ENCODE measurements at regions not wholly inside any gene's neighbourhood (a gene's known extent, or its start where the extent isn't known, plus 50 kb on each side); places are given as distances from the start of the nearest gene placed in this dataset.

DNA sequence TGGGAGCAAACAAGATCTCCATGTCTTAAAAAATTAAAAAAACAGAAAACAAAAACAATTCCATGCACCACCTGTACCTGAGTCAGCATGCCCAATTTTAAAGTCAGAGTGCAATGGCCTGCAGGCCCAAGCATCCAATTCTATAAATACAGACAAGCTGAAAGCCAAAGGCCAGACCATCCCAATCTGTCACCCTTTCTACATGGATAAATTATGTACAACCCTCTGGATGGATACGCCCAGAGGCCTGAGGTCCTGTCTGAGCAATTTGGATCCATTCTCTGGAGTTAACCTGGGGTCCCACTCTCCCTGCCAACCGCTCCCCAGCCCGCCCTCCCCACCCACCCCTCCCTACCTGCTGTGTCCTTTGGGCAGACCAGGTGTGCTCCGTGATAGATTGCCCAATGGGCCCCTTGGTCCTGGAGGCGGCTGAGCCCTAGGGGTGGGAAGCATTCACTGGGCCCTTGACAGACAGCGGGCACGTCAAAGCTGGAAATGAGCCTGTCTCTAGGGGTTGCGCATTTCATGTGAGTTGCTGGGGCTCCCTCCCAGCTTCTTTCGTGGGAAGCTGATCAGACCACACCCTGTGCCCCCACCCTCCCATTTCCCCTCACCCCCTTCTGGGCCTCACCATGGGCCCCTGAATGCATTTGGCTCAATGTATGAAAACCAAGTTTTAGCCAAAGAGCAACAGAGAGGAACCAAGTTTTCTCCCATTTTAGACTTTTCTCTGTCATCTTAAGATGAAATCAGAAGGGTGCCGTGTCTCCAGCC, 171.3 kb downstream of the BCL11B start:
- TF ChIP-seq, protein P1, sequence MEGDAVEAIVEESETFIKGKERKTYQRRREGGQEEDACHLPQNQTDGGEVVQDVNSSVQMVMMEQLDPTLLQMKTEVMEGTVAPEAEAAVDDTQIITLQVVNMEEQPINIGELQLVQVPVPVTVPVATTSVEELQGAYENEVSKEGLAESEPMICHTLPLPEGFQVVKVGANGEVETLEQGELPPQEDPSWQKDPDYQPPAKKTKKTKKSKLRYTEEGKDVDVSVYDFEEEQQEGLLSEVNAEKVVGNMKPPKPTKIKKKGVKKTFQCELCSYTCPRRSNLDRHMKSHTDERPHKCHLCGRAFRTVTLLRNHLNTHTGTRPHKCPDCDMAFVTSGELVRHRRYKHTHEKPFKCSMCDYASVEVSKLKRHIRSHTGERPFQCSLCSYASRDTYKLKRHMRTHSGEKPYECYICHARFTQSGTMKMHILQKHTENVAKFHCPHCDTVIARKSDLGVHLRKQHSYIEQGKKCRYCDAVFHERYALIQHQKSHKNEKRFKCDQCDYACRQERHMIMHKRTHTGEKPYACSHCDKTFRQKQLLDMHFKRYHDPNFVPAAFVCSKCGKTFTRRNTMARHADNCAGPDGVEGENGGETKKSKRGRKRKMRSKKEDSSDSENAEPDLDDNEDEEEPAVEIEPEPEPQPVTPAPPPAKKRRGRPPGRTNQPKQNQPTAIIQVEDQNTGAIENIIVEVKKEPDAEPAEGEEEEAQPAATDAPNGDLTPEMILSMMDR (IDR thresholded peaks at IDR 0.05; ENCODE audit: insufficient read depth, low read length, missing control alignments) = no peak
- ChIA-PET POLR2A (no interaction called here), CTCF (no interaction called here)
- no peak overlapping the region for H3K4me3 ChIP-seq (ENCODE audit: low read depth, low read length)
- DNase-seq (ENCODE audit: low read depth, low spot score) = no peak

DNA sequence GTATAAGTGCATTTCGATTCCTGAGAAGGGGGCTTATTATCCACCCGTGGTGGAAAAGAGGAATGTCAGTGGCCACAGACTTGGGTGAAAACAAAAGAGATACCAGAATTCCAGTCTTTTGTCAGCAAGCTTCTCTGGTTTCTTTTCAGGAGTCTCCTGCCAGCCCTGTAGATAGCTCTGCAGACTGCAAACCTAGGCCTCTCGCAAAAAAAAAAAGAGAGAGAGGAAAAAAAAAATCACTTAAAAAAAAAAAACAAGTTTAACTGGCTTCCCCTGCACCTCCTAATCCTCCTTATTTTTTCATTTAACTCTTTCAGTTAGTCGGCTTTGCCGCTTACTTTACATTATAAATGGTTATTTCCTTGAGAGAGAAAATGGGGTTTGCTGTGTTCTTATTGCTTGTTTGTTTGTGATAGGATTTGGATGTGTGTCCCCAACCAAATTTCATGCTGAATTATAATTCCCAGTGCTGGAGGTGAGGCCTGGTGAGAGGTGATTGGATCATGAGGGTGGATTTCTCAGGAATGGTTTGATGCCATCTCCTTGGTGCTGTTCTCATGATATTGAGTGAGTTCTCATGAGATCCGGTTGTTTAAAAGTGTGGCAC, 170.0 kb downstream of the BCL11B start:
- DNase-seq (ENCODE audit: low read depth, low spot score) = no peak
- TF ChIP-seq, protein P1 (IDR thresholded peaks at IDR 0.05; ENCODE audit: insufficient read depth, low read length, missing control alignments) = no peak
- POLR2A ChIA-PET = no interaction called here
- no peak overlapping the region for H3K4me3 ChIP-seq (ENCODE audit: low read depth, low read length)
- CTCF ChIA-PET = no interaction called here

DNA sequence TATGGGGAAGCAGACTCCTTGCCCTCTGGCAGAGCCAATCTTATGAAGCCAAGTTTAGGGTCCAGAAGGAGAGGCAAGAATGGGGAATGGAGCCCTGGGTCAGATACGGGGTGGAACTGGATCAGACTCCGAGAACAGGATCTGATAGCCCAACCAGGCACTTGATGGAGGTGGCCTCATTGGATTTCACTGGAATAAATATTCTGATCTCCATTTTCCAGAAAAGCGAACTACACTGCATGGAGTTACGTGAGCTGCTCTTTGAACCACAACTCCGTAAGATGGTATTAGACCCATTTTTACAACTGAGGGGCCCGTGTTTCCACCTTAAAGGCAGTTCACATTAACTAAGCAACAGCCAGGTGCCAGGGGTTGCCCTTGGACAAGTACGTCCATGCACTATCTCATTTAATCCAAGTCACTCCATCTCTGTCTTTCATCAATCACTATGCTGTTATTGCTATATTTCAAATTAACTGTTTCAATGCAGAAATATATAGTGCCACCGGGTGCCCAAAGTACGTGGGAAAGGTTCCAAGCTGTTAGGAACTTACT, 155.2 kb downstream of the BCL11B start:
- CTCF ChIA-PET = no interaction called here
- no peak for DNase-seq (ENCODE audit: low read depth, low spot score)
- TF ChIP-seq, protein P1 (IDR thresholded peaks at IDR 0.05; ENCODE audit: insufficient read depth, low read length, missing control alignments) = no peak
- POLR2A ChIA-PET = no interaction called here
- H3K4me3 ChIP-seq (ENCODE audit: low read depth, low read length) = no peak overlapping the region

DNA sequence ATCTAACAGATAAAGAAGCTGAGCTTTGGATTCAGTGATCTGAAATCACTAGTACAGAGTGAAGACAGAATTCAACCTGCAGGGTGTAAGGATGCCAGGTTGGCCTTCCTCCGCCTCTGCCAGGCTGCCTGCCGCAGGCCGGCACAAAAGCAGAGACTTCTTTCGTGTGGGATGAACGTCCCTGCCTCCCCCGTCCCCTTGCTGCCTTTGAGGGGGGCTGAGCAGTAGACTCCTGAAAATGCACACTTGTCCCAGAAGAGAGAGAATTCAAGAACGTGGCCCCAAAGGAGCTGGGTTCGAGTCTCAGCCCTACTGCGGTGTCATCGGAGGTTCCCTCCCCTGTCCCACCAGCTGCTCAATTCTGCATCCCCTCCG, 154.3 kb downstream of the BCL11B start:
- ChIA-PET CTCF (no interaction called here), POLR2A (no interaction called here)
- TF ChIP-seq, protein P1 (IDR thresholded peaks at IDR 0.05; ENCODE audit: insufficient read depth, low read length, missing control alignments) = no peak

GRCh38 chr14:99118046-99118721, 153.8 kb downstream of the BCL11B start:
- TF ChIP-seq, protein P1 (IDR thresholded peaks at IDR 0.05; ENCODE audit: insufficient read depth, low read length, missing control alignments) = no peak
- DNase-seq (ENCODE audit: low read depth, low spot score) = no peak
- POLR2A ChIA-PET = no interaction called here
- no peak overlapping the region for H3K4me3 ChIP-seq (ENCODE audit: low read depth, low read length)
- CTCF ChIA-PET = no interaction called here

More for the DNA sequence above, 154.3 kb downstream of the BCL11B start:
- DNase-seq (ENCODE audit: low read depth, low spot score) = no peak
- H3K4me3 ChIP-seq (ENCODE audit: low read depth, low read length) = no peak overlapping the region

- no peak overlapping the region for H3K4me3 ChIP-seq (ENCODE audit: low read depth, low read length)
- DNase-seq (ENCODE audit: low read depth, low spot score) = no peak
- ChIA-PET POLR2A (no interaction called here), CTCF (no interaction called here)
- TF ChIP-seq, protein P1 (IDR thresholded peaks at IDR 0.05; ENCODE audit: insufficient read depth, low read length, missing control alignments) = no peak
Observed at GRCh38 chr14:99118946-99119345, 153.1 kb downstream of the BCL11B start.

Data from AG04449 (cell line).